ENCODE measurements at regions not wholly inside any gene's neighbourhood (a gene's known extent, or its start where the extent isn't known, plus 50 kb on each side); places are given as distances from the start of the nearest gene placed in this dataset.
"Not testable (repeated sequence)": the region's sequence is repeated elsewhere in the genome, so short reads cannot be mapped to it uniquely, and the experiment has no call there.

GRCh38 chr11:106172386-106172991 is 95.0 kb downstream of the AASDHPPT start (continued):
- TF ChIP-seq PATZ1 (tag by site-specific recombination; IDR thresholded peaks at IDR 0.05) = no peak
- TF ChIP-seq GLI2 (tag by site-specific recombination; IDR thresholded peaks at IDR 0.05; ENCODE audit: borderline replicate concordance, low read depth) = no peak
- no peak for TF ChIP-seq KLF1 (tag by site-specific recombination; IDR thresholded peaks at IDR 0.05)
- TF ChIP-seq HOXD13 (CRISPR knock-in tag; IDR thresholded peaks at IDR 0.05; ENCODE audit: borderline replicate concordance) = no peak

GRCh38 chr11:106173291-106173690 is 95.8 kb downstream of the AASDHPPT start:
- Histone ChIP-seq H3K36me3 (ENCODE audit: control insufficient read depth in 2 of 2, insufficient read depth in 1 of 2, low read length in 2 of 2) (no peaks in the 10 kb centered on the region), H3K4me3 (ENCODE audit: low read depth, low read length) (no peak overlapping the region), H3K9me3 (ENCODE audit: control insufficient read depth, insufficient read depth, low read depth, low read length) (no peaks in the 10 kb centered on the region), H3K4me1 (ENCODE audit: control insufficient read depth, insufficient read depth, low read length) (no peaks in the 10 kb centered on the region), H3K27ac (ENCODE audit: extremely low read depth, low read depth, low read length) (no peak overlapping the region)
- POLR2A ChIA-PET = no interaction called here
- TF ChIP-seq ZNF792 (tag by site-specific recombination; IDR thresholded peaks at IDR 0.05) (no peak), FEZF1 (tag by site-specific recombination; IDR thresholded peaks at IDR 0.05) (no peak), INSM2 (tag by site-specific recombination; IDR thresholded peaks at IDR 0.05) (no peak), SETDB1 (IDR thresholded peaks at IDR 0.05; ENCODE audit: insufficient read length, low read length) (no peak), GLI2 (tag by site-specific recombination; IDR thresholded peaks at IDR 0.05; ENCODE audit: borderline replicate concordance, low read depth) (no peak), ZNF621 (tag by site-specific recombination; IDR thresholded peaks at IDR 0.05) (no peak), KLF8 (tag by site-specific recombination; IDR thresholded peaks at IDR 0.05) (no peak), ZNF623 (tag by site-specific recombination; IDR thresholded peaks at IDR 0.05) (no peak), ZNF791 (tag by site-specific recombination; IDR thresholded peaks at IDR 0.05) (no peak), ZFP69B (tag by site-specific recombination; IDR thresholded peaks at IDR 0.05) (no peak), ZNF148 (tag by site-specific recombination; IDR thresholded peaks at IDR 0.05; ENCODE audit: borderline replicate concordance) (no peak), ZNF514 (tag by site-specific recombination; IDR thresholded peaks at IDR 0.05) (no peak), MEIS1 (CRISPR knock-in tag; IDR thresholded peaks at IDR 0.05; ENCODE audit: borderline replicate concordance) (no peak), ZNF155 (tag by site-specific recombination; IDR thresholded peaks at IDR 0.05) (no peak)
- CTCF ChIA-PET = interaction anchor here (1.1 kb wide), 1 partner anchor 17 kb away, joined by 4 read pairs; no protein-coding TSS in a partner anchor

GRCh38 chr11:106174003-106174402 is 96.5 kb downstream of the AASDHPPT start:
- H3K4me1 ChIP-seq (ENCODE audit: control insufficient read depth, insufficient read depth, low read length); H3K36me3 ChIP-seq (ENCODE audit: control insufficient read depth in 2 of 2, insufficient read depth in 1 of 2, low read length in 2 of 2); POLR2A ChIA-PET; H3K9me3 ChIP-seq (ENCODE audit: control insufficient read depth, insufficient read depth, low read depth, low read length); H3K27ac ChIP-seq (ENCODE audit: extremely low read depth, low read depth, low read length); H3K4me3 ChIP-seq (ENCODE audit: low read depth, low read length): not testable (repeated sequence)
- CTCF ChIA-PET = interaction anchor here (1.1 kb wide), 1 partner anchor 18 kb away, joined by 4 read pairs; no protein-coding TSS in a partner anchor

Data from HEK293 (cell line).